ENCODE measurements at regions not wholly inside any gene's neighbourhood (a gene's known extent, or its start where the extent isn't known, plus 50 kb on each side); places are given as distances from the start of the nearest gene placed in this dataset.

GRCh38 chr20:7359739-7360138 lies 580.5 kb downstream of the HAO1 start:
- no peak for DNase-seq

GRCh38 chr20:7361321-7361720 lies 578.9 kb downstream of the HAO1 start:
- DNase-seq = no peak

GRCh38 chr20:7361931-7362330 lies 578.3 kb downstream of the HAO1 start:
- DNase-seq = no peak

GRCh38 chr20:7362601-7363000 lies 577.7 kb downstream of the HAO1 start:
- DNase-seq = no peak

GRCh38 chr20:7366189-7366588 lies 574.1 kb downstream of the HAO1 start:
- DNase-seq = no peak

GRCh38 chr20:7371518-7372163 lies 568.6 kb downstream of the HAO1 start:
- no peak for DNase-seq

- DNase-seq = peak; percentile 41
These were observed 564.4 kb downstream of the HAO1 start for GRCh38 chr20:7375905-7376304.

- DNase-seq = no peak
These were observed 561.2 kb downstream of the HAO1 start for GRCh38 chr20:7378864-7379605.

GRCh38 chr20:7379621-7380220 lies 560.5 kb downstream of the HAO1 start:
- DNase-seq = no peak

- no peak for DNase-seq
These were observed 557.0 kb downstream of the HAO1 start for GRCh38 chr20:7383216-7383615.

GRCh38 chr20:7387638-7388193 lies 552.5 kb downstream of the HAO1 start:
- DNase-seq = no peak

GRCh38 chr20:7389216-7389615 lies 551.0 kb downstream of the HAO1 start:
- DNase-seq = no peak

- DNase-seq = no peak
These were observed 547.6 kb downstream of the HAO1 start for GRCh38 chr20:7392542-7393206.

GRCh38 chr20:7399114-7399513 lies 541.1 kb downstream of the HAO1 start:
- no peak for DNase-seq

GRCh38 chr20:7399575-7399974 lies 540.7 kb downstream of the HAO1 start:
- peak; percentile 4 for DNase-seq

- no peak for DNase-seq
These were observed 533.6 kb downstream of the HAO1 start for GRCh38 chr20:7406671-7407070.

GRCh38 chr20:7410150-7410549 lies 530.1 kb downstream of the HAO1 start:
- DNase-seq = no peak

- no peak for DNase-seq
These were observed 529.2 kb downstream of the HAO1 start for GRCh38 chr20:7411075-7411474.

- no peak for DNase-seq
These were observed 524.8 kb downstream of the HAO1 start for GRCh38 chr20:7415427-7415826.

- DNase-seq = no peak
These were observed 523.9 kb downstream of the HAO1 start for GRCh38 chr20:7416382-7416781.

- DNase-seq = no peak
These were observed 519.9 kb downstream of the HAO1 start for GRCh38 chr20:7420345-7420744.

GRCh38 chr20:7426890-7427496 lies 513.3 kb downstream of the HAO1 start:
- DNase-seq = no peak

GRCh38 chr20:7428946-7429345 lies 511.3 kb downstream of the HAO1 start:
- no peak for DNase-seq

All from NCI-H82 (cell line).